Ramos (cell line): ENCODE measurements at regions not wholly inside any gene's neighbourhood (a gene's known extent, or its start where the extent isn't known, plus 50 kb on each side); places are given as distances from the start of the nearest gene placed in this dataset.

ENCODE experiments used
- in situ Hi-C: fragments of 300-500 bp; cut with MboI; formaldehyde crosslinking; loops from one replicate; pipeline ENCODE4 v1.14.3; 2022; ENCODE audit warnings: low sequenced_read_pairs; ENCODE audit not compliant: unreplicated experiment

GRCh38 chr9:13615660-13616490, 336.4 kb upstream of the MPDZ start:
- in situ Hi-C loops: no loop called here

GRCh38 chr9:13614060-13614459, 334.6 kb upstream of the MPDZ start:
- in situ Hi-C loops: no loop called here

GRCh38 chr9:13613296-13613695, 333.8 kb upstream of the MPDZ start:
- in situ Hi-C loops: no loop called here

DNA sequence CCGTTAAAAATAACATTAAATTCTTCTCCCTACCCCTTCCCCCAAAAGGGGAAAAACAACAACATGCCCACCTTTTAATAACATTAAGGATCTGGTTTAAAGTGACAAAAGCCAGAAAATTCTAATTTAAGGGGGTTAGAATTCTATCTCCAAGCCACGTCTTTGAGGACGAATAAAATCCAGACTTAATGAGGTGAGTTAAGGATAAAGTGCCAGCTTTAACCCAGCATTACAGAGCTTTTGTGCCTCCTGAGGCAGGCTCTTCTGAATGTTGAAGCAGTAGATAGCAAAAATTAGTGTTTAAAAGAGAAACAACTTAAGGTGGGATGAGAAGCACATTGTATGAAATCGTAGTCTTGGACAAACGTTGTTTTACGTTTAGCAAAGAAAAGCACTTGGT, 329.0 kb upstream of the MPDZ start:
- in situ Hi-C loops: no loop called here

- in situ Hi-C loops: no loop called here
Observed at GRCh38 chr9:13607481-13608441, 328.3 kb upstream of the MPDZ start.

GRCh38 chr9:13606586-13606985, 327.1 kb upstream of the MPDZ start:
- in situ Hi-C loops: no loop called here

GRCh38 chr9:13603921-13604320, 324.4 kb upstream of the MPDZ start:
- in situ Hi-C loops: no loop called here

DNA sequence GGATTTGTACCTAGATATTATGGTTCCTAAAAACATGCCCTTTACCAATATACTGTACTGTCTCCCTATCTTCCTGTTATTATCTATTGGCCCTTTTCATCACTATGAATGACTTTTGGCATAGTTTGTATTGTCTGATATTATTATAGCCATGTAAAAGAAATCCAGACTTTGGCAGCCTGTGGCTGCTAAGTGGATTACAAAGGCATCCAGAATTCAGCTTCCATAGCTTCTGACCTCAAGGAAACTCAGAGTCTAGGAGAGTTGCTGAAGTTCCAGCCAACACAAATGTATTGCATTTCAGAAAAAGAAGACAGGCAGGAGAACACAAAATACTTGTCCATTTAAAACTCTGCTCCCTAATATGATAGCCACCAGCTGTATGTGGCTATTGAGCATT, 319.2 kb upstream of the MPDZ start:
- in situ Hi-C loops: no loop called here

GRCh38 chr9:13597427-13597826, 317.9 kb upstream of the MPDZ start:
- in situ Hi-C loops: no loop called here

DNA sequence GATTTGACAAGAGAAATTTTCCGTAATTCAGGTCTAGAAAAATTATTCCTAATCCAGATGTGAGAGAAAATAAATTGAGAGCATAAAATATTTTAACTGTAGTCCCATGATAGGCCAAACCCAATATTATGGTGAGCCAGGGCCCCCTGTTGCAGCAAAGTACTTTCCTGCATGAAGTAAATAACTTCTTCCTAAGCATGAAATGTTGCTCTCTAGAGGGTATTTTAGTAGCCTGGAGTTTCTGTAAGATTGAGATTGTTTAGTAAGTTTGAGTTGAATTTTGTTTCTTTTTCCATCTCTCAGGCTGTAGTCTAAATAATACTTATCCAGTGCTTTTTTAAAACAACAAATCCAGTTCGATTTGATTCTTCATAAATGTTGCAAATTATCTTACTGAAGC, 317.5 kb upstream of the MPDZ start:
- in situ Hi-C loops: no loop called here

DNA sequence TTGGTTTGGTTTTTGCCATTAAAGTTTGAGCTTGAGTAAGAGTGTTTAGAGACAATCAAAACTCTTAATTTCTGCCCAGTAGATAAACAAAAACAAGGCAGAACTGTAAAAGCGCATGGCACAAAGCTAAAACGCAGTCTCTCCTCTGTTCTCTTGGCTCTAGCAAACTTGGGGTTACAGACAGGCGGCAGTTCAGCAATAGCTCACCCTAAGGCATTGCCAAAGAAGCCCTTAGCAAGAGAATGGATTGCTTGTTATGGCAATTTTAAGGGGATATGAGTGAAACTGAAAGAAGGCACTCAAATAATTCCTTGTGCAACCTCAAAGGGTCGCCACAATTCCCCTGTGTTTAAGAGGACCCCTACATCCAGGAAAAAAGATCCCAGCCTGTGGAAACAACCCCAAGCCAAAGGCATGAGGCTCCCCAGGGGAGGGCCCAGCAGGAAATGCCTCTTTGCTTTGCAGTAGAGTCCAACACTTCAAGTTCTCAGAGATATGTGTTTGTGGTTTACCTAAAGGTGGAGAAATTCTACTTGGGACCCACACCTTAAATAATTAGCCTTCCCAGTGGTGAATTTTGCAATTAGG, 317.0 kb upstream of the MPDZ start:
- in situ Hi-C loops: no loop called here

- in situ Hi-C loops: no loop called here
Observed at GRCh38 chr9:13590996-13591395, 311.5 kb upstream of the MPDZ start.

GRCh38 chr9:13589034-13589737, 309.7 kb upstream of the MPDZ start:
- in situ Hi-C loops: no loop called here

GRCh38 chr9:13588151-13589033, 308.9 kb upstream of the MPDZ start:
- in situ Hi-C loops: no loop called here

DNA sequence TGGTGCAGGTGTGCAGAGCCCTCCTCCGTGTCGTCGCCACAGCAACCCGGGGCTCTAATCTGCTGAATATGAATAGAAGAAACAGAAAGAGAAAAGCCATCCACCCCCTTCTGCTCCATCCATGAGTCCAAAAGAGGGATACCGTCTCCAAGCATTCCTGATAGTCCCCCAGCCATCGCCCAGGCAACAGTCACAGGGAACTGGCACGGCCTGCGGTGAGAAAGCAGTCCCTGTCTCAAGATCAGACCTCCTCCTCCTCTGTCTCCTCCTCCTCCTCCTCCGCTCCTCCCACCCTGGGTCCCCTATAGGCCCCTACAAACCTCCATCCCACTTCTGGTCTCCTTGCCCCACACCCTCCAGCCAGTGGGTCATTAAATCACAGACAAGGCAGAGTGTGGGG, 308.1 kb upstream of the MPDZ start:
- in situ Hi-C loops: no loop called here

DNA sequence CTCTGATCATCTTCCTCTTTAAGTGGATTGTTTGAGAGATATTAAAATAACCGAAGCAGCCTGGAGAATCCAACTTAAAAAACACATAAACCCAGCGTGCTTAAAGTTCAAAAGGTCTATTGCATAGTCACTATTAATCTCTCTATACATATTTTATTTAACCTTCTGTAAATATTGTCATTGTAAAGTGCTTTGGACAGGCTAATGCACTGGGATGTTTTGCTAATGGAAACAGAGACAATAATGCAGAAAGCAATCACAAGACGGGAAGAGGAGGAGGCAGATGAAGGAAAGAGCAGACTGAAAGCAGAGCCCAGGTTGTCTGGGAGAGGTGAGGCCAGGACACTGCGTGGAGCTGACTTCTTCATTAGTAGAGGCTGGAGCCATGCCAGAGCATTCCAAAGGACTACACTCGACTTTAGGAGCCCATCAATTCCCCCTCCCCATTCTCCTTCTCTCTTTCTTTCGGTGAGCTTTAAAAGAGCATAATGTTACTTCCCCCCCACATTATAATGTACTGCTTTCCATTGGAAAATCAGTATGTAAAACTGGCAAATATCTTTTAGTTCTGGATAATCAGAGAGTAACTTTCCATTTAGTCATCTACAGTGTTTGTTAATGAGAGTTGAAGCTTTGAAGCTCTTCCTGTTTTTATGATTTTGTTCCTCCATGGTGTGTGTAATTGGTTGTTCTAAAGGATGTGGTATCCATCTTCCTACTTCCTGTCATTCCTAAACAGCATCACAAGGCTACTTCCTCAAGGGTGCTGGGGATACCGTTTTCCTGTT, 307.3 kb upstream of the MPDZ start:
- in situ Hi-C loops: no loop called here

DNA sequence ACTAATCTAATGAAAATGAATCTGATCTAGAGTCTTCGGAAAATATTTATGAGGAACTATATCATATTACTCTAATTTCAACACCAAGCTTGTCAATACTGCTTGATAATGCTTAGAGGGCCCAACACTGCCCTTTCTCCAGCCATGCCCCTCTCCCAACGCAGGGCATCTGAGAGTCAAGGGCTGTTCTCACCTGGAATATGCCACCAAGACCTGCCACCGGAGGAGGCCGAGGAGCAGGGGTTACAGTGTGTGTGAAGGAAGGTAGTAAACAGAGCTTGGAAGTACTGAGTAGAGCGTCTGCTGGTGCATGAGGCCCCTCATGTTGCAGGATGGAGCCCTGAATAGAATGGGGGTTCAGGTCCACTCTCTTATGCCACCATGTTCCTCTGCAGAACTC, 301.3 kb upstream of the MPDZ start:
- in situ Hi-C loops: no loop called here

DNA sequence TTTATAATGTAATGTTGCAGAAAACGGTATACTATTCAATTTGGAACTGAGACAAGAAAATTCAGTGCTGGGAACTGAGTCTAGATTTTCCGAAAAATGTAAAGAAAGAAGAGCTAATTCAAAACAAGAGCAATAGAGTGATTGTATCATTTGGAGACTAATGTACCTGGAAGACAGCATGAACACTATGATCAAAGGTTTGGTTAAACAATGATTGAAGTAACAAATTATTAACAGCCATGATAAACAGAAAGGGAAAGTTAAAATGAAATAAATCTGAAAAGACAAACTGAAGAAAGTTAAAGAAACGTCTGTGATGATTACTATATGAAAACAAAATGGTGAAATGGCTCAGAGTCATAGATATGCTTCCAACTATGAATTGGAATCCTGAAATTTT, 300.6 kb upstream of the MPDZ start:
- in situ Hi-C loops: no loop called here

GRCh38 chr9:13576101-13576500, 296.6 kb upstream of the MPDZ start:
- in situ Hi-C loops: no loop called here
